ENCODE measurements at regions not wholly inside any gene's neighbourhood (a gene's known extent, or its start where the extent isn't known, plus 50 kb on each side); places are given as distances from the start of the nearest gene placed in this dataset.

DNA sequence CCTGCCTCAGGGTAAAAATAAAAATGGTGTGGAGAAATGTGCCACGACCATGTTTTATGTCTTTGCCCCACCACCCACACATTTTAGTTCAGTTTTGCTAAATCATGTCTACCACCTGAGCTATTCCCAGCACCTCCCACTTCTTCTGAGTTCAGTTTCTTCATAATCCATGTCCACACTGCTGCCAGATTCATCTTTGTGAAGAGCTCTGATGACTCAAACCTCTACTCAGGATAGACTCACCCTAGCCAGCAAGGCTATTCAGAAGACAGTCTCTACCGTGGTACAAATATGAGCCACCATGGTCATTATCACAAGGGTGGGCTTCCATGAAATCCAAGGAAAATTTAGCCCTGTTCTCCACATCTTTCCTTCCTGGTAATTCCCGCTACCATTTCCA lies 231.1 kb upstream of the PRKCQ start (continued):
- TF ChIP-seq ATF1 (CRISPR knock-in tag; IDR thresholded peaks at IDR 0.05), result no peak
- no peak for TF ChIP-seq ATF1 (tag; IDR thresholded peaks at IDR 0.05)
- no peak for TF ChIP-seq TEAD1 (CRISPR knock-in tag; IDR thresholded peaks at IDR 0.05)
- no peak for TF ChIP-seq ZFP91 (CRISPR knock-in tag; IDR thresholded peaks at IDR 0.05)
- TF ChIP-seq BRD9 (IDR thresholded peaks at IDR 0.05; ENCODE audit: low read depth, partially characterized antibody), result no peak
- TF ChIP-seq NFYB (IDR thresholded peaks at IDR 0.05; ENCODE audit: extremely low read depth, insufficient read length), result no peak
- TF ChIP-seq MLX (CRISPR knock-in tag; conservative IDR thresholded peaks at IDR 0.05), result no peak
- TF ChIP-seq GABPB2 (CRISPR knock-in tag; conservative IDR thresholded peaks at IDR 0.05), result no peak

- H3K4me1 ChIP-seq (replicated peaks in 1 of 2; ENCODE audit: control insufficient read depth in 2 of 2, insufficient read depth in 2 of 2, low read length in 2 of 2), result no peaks in the 10 kb centered on the region
- H3K4me3 ChIP-seq, result no peak overlapping the region
- H3K4me2 ChIP-seq (ENCODE audit: insufficient read depth, low read length), result no peak overlapping the region
- WGBS (ENCODE audit: insufficient coverage, low coverage, missing lambda C conversion rate), result 7% methylated on average over 1 of the region's 1 CpG
- intact Hi-C loops (cut with micrococcal nuclease) (no loop called here), in situ Hi-C loops (cut with MboI) (no loop called here)
- POLR2A ChIA-PET, result no interaction called here
- DNase-seq (ENCODE audit: extremely low read depth in 1 of 4, low spot score in 3 of 4) (no peak), ATAC-seq (no peak), FAIRE-seq (no peak)
- H3K9me1 ChIP-seq (ENCODE audit: control insufficient read depth, insufficient read depth, low read length), result no peaks in the 10 kb centered on the region
- no peak for TF ChIP-seq FOS (IDR thresholded peaks at IDR 0.05; ENCODE audit: extremely low read depth, insufficient read length)
- TF ChIP-seq E2F5 (CRISPR knock-in tag; IDR thresholded peaks at IDR 0.05), result no peak
- no peak for TF ChIP-seq FOXA3 (CRISPR knock-in tag; conservative IDR thresholded peaks at IDR 0.05 in 1 of 2, IDR thresholded peaks at IDR 0.05 in 1 of 2)
- H3K9ac ChIP-seq (ENCODE audit: insufficient read depth in 1 of 2, low read depth in 2 of 2, low read length in 2 of 2), result no peak overlapping the region
- H3K36me3 ChIP-seq (ENCODE audit: control insufficient read depth, insufficient read depth, low read length), result no peaks in the 10 kb centered on the region
- CTCF ChIA-PET (ENCODE audit: low intra/inter-chr PET ratio), result no interaction called here
- H2AFZ ChIP-seq (ENCODE audit: low read depth, low read length), result no peak overlapping the region
- H3K9me3 ChIP-seq (replicated peaks; ENCODE audit: control insufficient read depth, insufficient read depth, low read depth, low read length), result no peaks in the 10 kb centered on the region
- H3K27me3 ChIP-seq (ENCODE audit: control insufficient read depth in 2 of 2, insufficient read depth in 2 of 2, low read length in 2 of 2), result no peaks in the 10 kb centered on the region; a peak in 1 of 5 replicates
- BruUV-seq (replicated peaks), result no TSS peak
- no peaks in the 10 kb centered on the region for H3K79me2 ChIP-seq (ENCODE audit: control insufficient read depth, insufficient read depth, low read length)
- no peaks in the 10 kb centered on the region for H4K20me1 ChIP-seq (replicated peaks; ENCODE audit: control insufficient read depth, insufficient read depth, low read length)
- no peak overlapping the region for H3K27ac ChIP-seq (ENCODE audit: extremely low read depth, low read depth, low read length)
These were observed 223.3 kb upstream of the PRKCQ start for GRCh38 chr10:6803427-6803783.
